GM19043 (cell line): ENCODE measurements at regions not wholly inside any gene's neighbourhood (a gene's known extent, or its start where the extent isn't known, plus 50 kb on each side); places are given as distances from the start of the nearest gene placed in this dataset.
"Not testable (repeated sequence)": the region's sequence is repeated elsewhere in the genome, so short reads cannot be mapped to it uniquely, and the experiment has no call there.

Experiments used
- ATAC-seq: cut with Tn5 transposase; IDR thresholded peaks from one replicate; pipeline ENCODE4 v1.9.1; 2021; ENCODE audit warnings: low read depth; ENCODE audit not compliant: unreplicated experiment

GRCh38 chr15:100764778-100765466, 114.7 kb upstream of the ALDH1A3 start:
- ATAC-seq, result no peak

DNA sequence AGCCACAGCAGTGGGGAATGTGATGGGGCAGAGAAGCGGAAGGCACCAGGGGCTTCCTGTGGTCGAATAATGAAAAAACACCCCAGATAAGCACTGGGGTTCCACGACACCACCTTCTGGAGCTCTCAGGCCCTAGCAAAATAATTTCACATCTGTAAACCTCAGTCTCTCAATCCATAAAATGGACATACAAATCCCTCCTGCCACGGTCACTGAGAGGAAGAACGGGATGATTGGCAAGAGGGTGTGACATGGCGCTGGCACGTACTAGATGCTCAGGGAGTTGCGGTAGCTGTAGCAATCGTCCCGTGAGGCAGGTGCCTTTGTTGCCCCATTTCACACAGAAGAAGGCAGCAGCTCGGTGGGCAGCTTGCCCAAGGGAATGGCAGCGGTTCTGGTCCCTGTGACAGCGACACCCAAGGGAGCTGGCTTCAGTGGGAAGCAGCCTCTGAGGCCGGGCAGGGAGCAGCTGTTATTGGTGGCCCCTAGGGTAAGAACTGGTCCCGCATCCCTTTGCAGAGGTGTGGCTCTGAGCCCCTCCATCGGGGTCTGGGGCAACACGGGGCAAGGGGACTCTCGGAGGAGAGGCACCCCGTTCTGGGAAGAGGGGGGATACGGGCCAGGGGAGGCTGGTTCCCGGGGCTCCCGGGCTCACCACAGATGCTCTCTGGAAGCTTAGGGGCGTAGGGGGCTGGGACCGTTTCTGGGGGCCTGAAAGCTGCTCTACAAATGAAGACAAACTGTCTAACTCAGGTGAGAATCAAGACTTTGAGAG, 114.0 kb upstream of the ALDH1A3 start:
- ATAC-seq, result no peak

DNA sequence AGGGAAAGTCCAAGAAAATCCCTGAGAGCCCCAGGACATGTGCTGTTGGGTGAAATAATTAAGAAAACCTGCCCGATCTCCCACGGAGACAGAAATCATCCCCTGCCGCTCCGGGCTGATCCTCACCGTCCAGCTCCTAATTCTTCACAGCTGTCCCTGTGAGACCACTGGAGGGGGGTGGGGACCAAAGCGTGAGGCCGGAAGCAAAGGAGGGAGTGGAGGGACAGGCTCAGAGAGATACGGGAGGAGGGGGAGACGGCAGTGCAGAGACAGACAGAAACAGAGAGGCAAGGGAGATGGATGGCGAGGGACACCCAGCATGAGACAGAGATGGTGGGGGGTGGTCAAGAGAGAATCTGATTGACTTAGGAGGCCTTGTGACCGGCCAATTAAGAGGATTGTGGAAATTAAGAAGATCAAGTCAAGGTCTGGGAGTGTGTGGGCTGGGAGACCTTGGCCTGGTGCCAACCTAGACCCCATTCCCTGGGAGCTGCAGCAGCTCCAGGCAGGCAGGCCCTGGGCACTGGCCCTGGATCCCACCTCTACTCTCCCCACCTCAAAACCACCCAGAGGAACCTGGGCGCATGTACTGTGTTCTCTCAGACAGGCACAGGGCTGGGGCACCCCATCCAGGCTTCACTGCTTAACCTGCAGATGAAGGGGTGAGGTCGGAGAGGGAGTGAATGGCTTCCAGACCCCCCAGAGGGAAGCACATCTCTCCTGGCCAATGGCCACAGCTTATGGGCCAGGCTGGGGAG, 113.2 kb upstream of the ALDH1A3 start:
- no peak for ATAC-seq

GRCh38 chr15:100767001-100767825, 112.4 kb upstream of the ALDH1A3 start:
- no peak for ATAC-seq

DNA sequence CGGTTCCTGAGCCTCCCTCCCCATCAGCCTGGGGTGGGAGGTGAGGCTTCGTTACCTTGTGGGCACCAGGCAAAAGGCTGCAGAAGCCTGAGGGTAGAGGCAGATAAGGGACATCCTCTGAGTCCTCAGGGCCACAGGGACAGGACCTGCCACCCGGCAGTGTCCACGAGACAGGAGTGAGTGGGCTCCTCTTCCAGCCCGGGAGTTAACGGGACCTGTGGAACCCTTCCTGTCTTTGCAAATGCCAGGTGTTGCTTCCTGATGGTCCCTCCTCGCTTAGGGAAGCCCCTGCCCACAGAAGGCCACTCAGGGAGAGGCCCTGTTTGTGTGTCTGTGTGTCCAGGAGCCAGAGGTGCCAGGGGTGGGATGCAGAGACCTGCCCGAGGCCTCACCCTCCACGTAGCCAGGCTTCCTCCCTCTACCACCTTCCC, 111.1 kb upstream of the ALDH1A3 start:
- ATAC-seq, result no peak

GRCh38 chr15:100769043-100769974, 110.3 kb upstream of the ALDH1A3 start:
- no peak for ATAC-seq

- ATAC-seq, result no peak
These were observed 109.7 kb upstream of the ALDH1A3 start for GRCh38 chr15:100769975-100770340.

- ATAC-seq, result no peak
These were observed 108.7 kb upstream of the ALDH1A3 start for GRCh38 chr15:100770661-100771584.

DNA sequence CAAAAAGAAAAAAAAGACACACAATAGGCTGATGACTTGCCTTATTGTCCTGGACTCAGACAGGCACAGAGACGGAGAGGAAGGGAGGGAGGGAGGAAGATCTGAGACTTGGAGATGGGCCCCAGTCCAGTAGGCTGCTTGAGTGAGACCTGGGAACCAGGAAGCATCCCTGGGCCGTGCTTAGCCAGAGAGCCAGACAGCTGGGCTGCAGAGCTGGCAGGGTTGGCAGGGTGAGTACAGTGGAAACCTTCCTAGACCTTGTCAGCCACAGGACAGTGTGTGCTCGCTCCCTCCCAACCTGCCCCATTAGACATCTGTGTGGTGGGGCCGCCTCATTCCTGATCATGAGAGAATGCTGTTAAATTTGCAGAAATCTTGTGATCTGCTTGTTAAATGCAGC, 107.9 kb upstream of the ALDH1A3 start:
- ATAC-seq, result no peak

DNA sequence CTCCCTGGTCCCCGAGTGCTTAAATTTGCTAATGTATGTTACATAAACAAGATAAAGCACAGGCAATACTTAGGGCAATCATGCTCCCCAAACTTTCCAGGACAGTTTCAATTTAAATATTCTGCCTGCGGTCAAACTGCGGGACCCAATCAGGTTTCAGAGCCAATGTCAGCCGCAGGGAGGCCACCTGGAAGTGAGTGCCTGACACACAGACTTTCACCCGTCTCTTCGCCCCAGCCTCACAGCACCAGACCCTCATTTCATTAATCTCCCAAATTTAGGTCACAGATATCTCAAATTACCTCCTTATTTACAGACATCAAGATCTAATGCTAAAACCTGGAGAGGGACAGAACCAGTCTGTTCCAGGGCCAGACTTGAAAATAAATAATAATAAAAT, 107.2 kb upstream of the ALDH1A3 start:
- ATAC-seq, result no peak

DNA sequence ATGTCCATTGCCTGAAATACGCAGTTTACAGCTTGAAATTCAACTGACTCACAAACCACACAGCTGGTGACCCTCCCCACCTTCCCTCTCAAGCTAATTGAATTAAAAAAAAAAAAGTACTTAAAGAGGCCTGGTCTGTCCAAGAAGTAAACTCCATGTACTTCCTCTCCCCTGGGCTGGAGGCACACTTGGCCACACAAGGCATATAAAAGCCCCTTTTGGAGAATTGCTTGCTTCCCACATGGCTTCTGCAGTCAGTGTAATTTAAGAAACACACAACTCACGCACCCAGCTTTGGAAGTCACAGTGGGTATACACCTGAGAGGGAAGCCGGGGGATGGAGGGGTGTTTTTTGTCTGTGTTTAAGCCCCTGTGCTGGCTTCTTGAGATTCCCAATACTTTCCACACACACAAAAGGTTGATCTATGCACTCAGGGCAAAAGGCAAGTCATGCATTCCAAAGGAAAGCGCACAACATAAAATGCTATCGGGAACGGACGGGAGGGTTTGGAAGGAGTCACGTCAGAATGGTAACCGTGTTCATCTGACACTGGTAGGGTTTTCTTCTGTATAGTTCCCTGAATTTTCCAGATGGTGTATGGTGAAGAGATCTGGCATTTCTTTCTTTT, 106.6 kb upstream of the ALDH1A3 start:
- no peak for ATAC-seq

GRCh38 chr15:100774044-100774443, 105.6 kb upstream of the ALDH1A3 start:
- not testable (repeated sequence) for ATAC-seq

DNA sequence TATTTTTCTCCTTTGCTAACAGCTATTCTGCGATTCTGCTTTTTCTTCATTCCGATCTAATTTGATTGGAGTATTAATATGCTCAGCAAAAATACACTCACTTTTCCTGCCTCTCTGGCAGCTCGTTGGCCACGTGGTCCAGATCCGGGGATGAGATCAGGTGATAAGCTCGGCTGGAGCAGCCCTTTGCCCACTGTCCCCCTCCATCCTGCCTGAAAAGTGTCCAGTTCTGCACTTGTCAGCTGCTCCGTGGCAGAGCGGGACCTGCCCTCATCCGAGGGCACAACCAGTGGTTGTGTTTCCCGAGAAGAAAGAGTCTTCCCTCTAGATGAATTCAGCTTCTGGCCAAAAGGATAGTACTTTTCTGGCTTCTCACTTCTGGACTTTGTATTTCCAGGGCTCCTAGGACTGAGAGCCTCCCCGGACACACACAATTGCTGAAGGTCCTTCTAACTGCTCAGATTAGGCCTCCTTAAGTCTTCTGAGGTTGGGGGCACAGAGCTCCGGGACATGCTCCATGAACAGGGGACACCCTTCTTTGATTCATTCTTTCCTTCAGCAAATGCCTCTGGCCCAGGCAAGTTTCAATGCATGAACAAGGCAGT, 103.9 kb upstream of the ALDH1A3 start:
- no peak for ATAC-seq

- ATAC-seq, result no peak
These were observed 101.8 kb upstream of the ALDH1A3 start for GRCh38 chr15:100777821-100778220.

GRCh38 chr15:100778831-100779288, 100.8 kb upstream of the ALDH1A3 start:
- ATAC-seq, result no peak

- no peak for ATAC-seq
These were observed 100.1 kb upstream of the ALDH1A3 start for GRCh38 chr15:100779331-100780207.
